ENCODE measurements at regions not wholly inside any gene's neighbourhood (a gene's known extent, or its start where the extent isn't known, plus 50 kb on each side); places are given as distances from the start of the nearest gene placed in this dataset.

GRCh38 chr15:45855210-45855906 lies 220.5 kb downstream of the SQOR start:
- H3F3A ChIP-seq (ENCODE audit: low read length, unreplicated experiment): peaks cover 9% of the 10 kb centered on the region
- H4K20me1 ChIP-seq (ENCODE audit: low read length): no peaks in the 10 kb centered on the region
- peaks cover 4% of the 10 kb centered on the region; the same call in 1 of the 2 replicates for H3K9me3 ChIP-seq (ENCODE audit: low read length)
- H3K9me2 ChIP-seq (replicated peaks; ENCODE audit: low read length): no peaks in the 10 kb centered on the region
- POLR2A ChIA-PET (ENCODE audit: unreplicated experiment): interaction anchor here (0.5 to 0.6 kb wide), 2 partner anchors 13 to 64 kb away, joined by 3 read pairs; no protein-coding TSS in a partner anchor
- intact Hi-C loops (cut with micrococcal nuclease): loop anchor here (1.0 to 5.0 kb wide), 2 partner anchors 64 to 272 kb away; no protein-coding TSS in a partner anchor
- BruUV-seq (replicated peaks): no TSS peak
- H3K4me3 ChIP-seq (ENCODE audit: low read length): peak overlapping the region; percentile 39
- peak; percentile 72 for ATAC-seq
- H3K4me2 ChIP-seq (ENCODE audit: low read length): peak overlapping the region; percentile 76
- H2AFZ ChIP-seq (ENCODE audit: low read length): peak overlapping the region; percentile 43
- CTCF ChIA-PET: no interaction called here
- DNase-seq: peak; percentile 83
- TF ChIP-seq EZH2 (IDR thresholded peaks at IDR 0.05; ENCODE audit: low read length, unreplicated experiment) (no peak), CTCF (conservative IDR thresholded peaks at IDR 0.05; ENCODE audit: low read depth, low read length) (no peak), EZH2phosphoT487 (IDR thresholded peaks at IDR 0.05; ENCODE audit: borderline replicate concordance, low read length) (no peak)
- peak overlapping the region; percentile 86 for H3K27ac ChIP-seq (ENCODE audit: low read length)
- H3K27me3 ChIP-seq (ENCODE audit: low read length): no peaks in the 10 kb centered on the region
- no peaks in the 10 kb centered on the region for H3K79me2 ChIP-seq (ENCODE audit: low read length)
- H3K36me3 ChIP-seq (ENCODE audit: low read depth, low read length): no peaks in the 10 kb centered on the region
- H3K4me1 ChIP-seq (ENCODE audit: insufficient read depth, low read length): peaks cover 43% of the 10 kb centered on the region
- peak overlapping the region; percentile 38; the same call in 1 of the 2 replicates for H3K9ac ChIP-seq (ENCODE audit: low read length)

- H4K20me1 ChIP-seq (ENCODE audit: low read length): no peaks in the 10 kb centered on the region
- ChIA-PET CTCF (no interaction called here), POLR2A (ENCODE audit: unreplicated experiment) (interaction anchor here (0.6 kb wide), 1 partner anchor 12 kb away, joined by 3 read pairs; no protein-coding TSS in a partner anchor)
- peak overlapping the region; percentile 38; the same call in 1 of the 2 replicates for H3K9ac ChIP-seq (ENCODE audit: low read length)
- TF ChIP-seq CTCF (conservative IDR thresholded peaks at IDR 0.05; ENCODE audit: low read depth, low read length) (no peak), EZH2phosphoT487 (IDR thresholded peaks at IDR 0.05; ENCODE audit: borderline replicate concordance, low read length) (no peak), EZH2 (IDR thresholded peaks at IDR 0.05; ENCODE audit: low read length, unreplicated experiment) (no peak)
- peak; percentile 77 for ATAC-seq
- no peaks in the 10 kb centered on the region for H3K79me2 ChIP-seq (ENCODE audit: low read length)
- H3K4me3 ChIP-seq (ENCODE audit: low read length): peak overlapping the region; percentile 39
- peak overlapping the region; percentile 43 for H2AFZ ChIP-seq (ENCODE audit: low read length)
- H3K9me2 ChIP-seq (replicated peaks; ENCODE audit: low read length): no peaks in the 10 kb centered on the region
- peaks cover 9% of the 10 kb centered on the region for H3F3A ChIP-seq (ENCODE audit: low read length, unreplicated experiment)
- intact Hi-C loops (cut with micrococcal nuclease): loop anchor here (1.0 to 5.0 kb wide), 3 partner anchors 63 to 271 kb away; no protein-coding TSS in a partner anchor
- no peaks in the 10 kb centered on the region for H3K9me3 ChIP-seq (ENCODE audit: low read length)
- BruUV-seq (replicated peaks): no TSS peak
- H3K27ac ChIP-seq (ENCODE audit: low read length): peak overlapping the region; percentile 86
- H3K27me3 ChIP-seq (ENCODE audit: low read length): no peaks in the 10 kb centered on the region
- H3K4me1 ChIP-seq (ENCODE audit: insufficient read depth, low read length): peaks cover 43% of the 10 kb centered on the region
- H3K4me2 ChIP-seq (ENCODE audit: low read length): peak overlapping the region; percentile 76
- H3K36me3 ChIP-seq (ENCODE audit: low read depth, low read length): no peaks in the 10 kb centered on the region
- DNase-seq: peak; percentile 85
Measured at GRCh38 chr15:45855907-45856579, 221.2 kb downstream of the SQOR start.

All from PC-3 (cell line).